T-helper 2 cell (primary cell): ENCODE measurements at regions not wholly inside any gene's neighbourhood (a gene's known extent, or its start where the extent isn't known, plus 50 kb on each side); places are given as distances from the start of the nearest gene placed in this dataset.
"Not testable (repeated sequence)": the region's sequence is repeated elsewhere in the genome, so short reads cannot be mapped to it uniquely, and the experiment has no call there.

ENCODE experiments used
- DNase-seq, 5 experiments: peaks; one replicate each; pipeline versions ENCODE4 v3.0.0 to v3.0.0-alpha.2; 2012 to 2022

- no peak for DNase-seq
Measured at GRCh38 chr3:6362406-6362805, 498.5 kb upstream of the GRM7 start.

DNA sequence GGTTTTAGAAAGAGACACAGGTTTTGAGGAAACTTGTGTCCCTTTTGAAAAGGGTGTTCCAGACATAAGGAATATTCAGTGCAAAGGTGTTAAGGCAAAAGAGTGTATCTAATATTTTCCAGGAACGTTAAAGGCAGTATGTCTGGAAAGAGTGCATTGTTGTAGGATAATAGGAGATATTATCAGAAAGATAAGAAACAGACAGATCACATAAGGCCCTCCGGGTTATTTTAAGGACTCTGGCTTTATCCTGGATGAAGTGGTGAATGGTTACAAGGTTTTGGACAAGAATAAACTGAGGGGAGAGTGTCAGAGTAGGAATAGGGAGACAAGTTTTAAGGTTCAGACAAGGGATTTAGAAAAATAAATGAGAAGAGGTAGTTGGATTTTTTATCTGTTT lies 493.7 kb upstream of the GRM7 start:
- DNase-seq: no peak

DNA sequence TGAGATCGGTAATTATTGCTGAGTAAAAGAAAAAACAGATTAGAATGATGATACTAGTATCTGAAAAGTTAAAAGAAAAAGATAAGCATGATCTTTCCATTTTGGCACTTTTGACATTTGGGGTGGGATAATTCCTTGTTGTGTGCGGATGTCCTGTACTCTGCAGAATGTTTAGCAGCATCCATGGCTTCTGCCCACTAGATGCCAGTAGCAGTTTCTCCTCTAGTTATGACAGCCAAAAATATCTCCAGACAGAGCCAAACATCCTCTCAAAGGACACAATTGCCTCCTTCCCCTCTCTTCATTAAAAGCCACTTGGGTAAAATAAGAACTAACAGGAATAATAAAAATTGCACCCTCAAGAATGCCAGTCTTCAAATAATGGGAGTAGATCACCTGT lies 468.8 kb upstream of the GRM7 start:
- no peak for DNase-seq

- no peak for DNase-seq
Measured at GRCh38 chr3:6394944-6395343, 466.0 kb upstream of the GRM7 start.

DNA sequence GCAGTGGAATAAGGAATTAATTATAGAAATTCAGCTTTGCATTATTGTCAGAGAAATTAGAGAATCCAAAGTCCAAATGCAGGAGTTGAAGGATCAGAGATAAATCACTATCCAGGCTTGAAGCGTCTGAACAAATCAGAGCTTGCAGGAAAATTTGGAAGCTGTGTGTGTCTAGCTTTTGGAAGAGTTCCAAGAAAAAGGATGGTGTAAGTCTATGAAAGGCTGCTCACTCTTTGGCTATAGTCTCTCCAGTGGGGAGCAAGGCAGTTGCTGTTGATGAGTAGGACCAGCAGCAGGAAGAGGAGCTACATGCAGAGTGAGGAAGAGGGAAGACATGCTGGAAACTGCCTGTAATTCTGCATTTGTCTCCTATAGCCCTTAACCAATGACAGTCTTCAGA lies 464.3 kb upstream of the GRM7 start:
- no peak for DNase-seq

GRCh38 chr3:6402666-6403065 lies 458.2 kb upstream of the GRM7 start:
- DNase-seq: not testable (repeated sequence)

DNA sequence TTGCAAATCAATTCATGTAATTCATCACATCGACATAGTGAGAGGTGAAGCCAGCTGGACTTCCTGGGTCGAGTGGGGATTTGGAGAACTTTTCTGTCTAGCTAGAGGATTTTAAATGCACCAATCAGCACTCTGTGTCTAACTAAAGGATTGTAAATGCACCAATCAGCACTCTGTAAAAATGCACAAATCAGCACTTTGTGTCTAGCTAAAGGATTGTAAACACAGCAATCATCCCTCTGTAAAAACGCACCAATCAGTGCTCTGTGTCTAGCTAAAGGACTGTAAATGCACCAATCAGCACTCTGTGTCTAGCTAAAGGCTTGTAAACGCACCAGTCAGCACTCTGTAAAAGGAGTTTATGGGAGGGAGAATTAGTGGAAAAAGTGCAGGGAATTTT lies 454.0 kb upstream of the GRM7 start:
- not testable (repeated sequence) for DNase-seq

DNA sequence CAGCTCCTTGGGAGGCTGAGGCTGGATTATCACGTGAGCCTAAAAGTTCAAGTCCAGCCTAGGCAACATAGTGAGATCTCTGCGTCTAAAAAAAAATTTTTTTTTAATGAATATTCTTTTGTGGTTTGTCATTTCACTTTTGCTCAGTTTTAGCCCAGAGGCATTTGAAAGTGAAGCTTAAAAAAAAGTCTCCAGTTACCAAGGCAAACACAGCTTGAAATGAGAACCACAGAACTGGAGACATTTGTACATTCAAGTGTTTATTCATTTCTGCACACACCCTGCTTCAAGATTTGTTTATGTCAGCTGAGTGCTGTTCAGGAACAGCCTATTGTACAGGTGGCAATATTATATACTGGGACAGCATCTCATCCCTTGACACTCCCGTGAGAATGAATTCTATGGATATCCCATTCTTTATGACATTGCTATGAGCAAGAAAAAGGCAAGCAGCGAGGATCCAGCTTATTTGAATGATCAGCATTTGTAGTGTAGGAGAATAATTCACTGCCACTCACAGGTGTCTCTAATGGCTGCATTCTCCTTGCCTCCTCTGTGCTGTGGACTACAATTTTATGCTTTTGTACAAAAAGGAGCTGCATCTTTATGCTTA lies 444.8 kb upstream of the GRM7 start:
- no peak for DNase-seq

DNA sequence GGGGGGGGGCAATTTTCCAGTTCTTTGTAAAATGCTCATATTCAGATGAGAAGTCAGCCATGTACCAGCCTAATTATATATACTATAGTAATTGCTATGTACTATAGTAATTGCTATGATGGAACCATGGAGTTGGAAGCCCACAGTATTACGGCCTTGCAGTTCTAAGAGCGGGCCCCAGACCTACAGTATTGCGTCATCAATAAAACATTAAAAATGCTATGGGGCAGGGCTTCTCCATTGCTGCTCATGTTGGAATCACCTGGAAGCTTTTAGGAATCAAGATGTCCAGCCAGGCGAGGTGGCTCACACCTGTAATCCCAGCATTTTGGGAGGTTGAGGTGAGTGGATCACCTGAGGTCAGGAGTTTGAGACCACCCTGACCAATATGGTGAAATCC lies 443.7 kb upstream of the GRM7 start:
- DNase-seq: no peak

DNA sequence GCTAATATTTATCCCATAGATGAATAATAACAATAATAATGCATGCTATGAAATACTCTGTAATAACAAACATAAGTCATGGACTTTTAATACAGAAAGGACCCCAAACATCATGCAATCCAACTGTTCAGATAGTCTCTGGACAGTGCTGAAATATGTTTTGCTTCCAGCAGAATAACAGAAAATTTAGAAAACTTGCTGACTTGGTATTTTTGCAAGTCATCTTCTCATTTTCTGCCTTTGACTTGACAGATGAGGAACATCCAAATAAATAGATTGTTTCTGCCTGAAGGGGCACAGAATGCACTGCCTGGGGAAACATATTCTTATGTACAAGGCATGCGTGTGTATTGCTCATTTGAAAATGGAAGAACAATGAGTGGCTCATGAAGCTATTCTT lies 442.4 kb upstream of the GRM7 start:
- no peak for DNase-seq

GRCh38 chr3:6421666-6422445 lies 439.1 kb upstream of the GRM7 start:
- no peak for DNase-seq

DNA sequence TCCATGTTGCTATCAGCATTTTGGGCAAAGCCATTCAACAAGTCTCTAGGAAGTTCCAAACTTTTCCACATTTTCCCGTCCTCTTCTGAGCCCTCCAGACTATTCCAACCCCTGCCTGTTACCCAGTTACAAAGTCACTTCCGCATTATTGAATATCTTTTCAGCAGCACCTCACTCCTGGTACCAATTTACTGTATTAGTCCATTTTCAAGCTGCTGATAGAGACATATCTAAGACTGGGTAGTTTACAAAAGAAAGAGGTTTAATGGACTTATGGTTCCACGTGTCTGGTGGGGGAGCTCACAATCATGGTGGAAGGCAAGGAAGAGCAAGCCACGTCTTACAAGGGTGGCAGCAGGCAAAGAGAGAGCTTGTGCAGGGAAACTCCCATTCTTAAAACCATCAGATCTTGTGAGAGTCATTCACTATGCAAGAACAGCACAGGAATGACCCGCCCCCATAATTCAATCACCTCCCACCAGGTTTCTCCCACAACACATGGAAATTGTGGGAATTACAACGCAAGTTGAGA lies 435.6 kb upstream of the GRM7 start:
- no peak for DNase-seq

DNA sequence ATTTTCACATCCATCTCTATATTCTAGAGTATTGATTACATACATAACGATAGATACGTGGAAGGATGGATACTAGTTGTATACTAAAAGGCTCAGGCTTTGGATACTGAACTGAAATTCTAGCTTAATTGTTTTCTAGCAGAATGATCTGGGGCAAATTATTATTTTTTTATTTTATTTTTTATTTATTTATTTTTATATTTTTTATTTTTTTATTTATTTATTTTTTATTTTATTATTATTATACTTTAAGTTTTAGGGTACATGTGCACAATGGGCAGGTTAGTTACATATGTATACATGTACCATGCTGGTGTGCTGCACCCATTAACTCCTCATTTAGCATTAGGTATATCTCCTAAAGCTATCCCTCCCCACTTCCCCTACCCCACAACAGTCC lies 432.6 kb upstream of the GRM7 start:
- not testable (repeated sequence) for DNase-seq

DNA sequence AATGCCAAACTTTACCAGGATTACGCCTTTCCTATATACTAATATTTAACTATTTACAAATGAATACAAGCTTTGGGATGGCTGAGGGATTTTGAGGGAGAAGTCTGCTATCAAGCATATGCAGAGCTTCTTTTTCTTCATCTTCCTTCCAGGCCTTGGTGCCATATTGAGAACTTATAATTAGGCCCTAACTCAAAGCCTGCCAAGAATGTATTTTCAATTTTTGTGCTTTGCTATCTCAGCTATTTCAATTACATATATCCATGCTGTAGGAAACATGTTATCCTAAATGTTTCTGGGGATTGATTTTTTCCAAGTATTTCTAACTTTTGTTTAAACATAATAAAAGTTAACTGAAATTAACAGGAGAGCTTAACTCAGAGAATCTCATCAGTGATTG lies 425.0 kb upstream of the GRM7 start:
- no peak for DNase-seq

DNA sequence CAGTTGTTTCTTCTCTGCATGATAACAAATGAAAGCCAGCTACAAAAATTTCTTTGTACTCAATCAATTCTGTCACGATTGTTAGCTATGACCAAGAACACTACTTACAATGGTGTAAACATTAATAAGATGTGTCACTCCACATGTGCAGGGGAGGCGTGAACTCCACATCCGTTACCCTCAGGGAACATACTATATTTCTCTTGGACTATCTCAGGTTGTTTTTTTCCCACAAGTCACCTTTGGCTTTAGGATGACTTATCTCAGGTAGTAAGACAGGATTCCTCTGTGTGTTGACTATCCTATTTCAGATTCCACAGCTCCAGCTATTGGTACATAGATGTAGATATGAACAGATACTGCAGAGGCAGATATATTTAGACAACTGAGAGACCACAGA lies 423.3 kb upstream of the GRM7 start:
- no peak for DNase-seq

DNA sequence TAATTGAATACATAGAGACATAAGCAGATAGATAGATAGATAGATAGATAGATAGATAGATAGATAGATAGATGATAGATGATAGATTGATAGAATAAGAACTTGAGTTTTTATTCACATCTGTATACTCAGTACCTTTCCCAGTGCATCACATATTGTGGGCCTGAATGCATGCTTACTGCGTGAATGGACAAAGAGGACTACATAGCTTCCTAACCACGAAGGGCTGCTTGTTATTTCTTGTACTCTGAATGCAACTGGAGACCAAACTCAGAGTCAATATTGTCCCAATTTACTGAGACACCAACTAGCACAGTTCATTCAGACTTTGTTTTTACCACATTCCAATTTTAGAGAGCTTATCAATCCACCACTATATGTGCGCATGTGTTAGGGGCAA lies 422.9 kb upstream of the GRM7 start:
- no peak for DNase-seq

DNA sequence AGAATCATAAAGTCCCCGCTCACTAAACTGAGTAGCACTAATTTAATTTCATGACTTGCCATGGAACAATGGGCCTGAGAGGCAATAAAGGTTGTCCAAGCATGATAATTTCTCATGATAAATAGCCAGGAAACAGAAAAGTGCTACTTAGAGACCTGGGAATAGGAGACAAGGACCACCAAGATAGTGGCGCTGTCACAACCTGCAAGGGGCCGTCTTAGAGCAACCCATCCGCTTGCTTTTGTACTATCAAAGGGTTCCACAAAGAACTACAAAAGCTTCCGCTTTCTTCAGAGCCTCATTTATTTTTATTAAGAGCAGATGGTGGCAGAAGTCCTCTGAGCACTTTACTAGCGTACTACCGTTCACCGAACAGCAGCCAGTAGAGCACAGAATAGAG lies 421.7 kb upstream of the GRM7 start:
- no peak for DNase-seq

GRCh38 chr3:6439824-6440223 lies 421.1 kb upstream of the GRM7 start:
- DNase-seq: no peak

- DNase-seq: no peak
Measured at GRCh38 chr3:6444888-6445658, 415.8 kb upstream of the GRM7 start.

DNA sequence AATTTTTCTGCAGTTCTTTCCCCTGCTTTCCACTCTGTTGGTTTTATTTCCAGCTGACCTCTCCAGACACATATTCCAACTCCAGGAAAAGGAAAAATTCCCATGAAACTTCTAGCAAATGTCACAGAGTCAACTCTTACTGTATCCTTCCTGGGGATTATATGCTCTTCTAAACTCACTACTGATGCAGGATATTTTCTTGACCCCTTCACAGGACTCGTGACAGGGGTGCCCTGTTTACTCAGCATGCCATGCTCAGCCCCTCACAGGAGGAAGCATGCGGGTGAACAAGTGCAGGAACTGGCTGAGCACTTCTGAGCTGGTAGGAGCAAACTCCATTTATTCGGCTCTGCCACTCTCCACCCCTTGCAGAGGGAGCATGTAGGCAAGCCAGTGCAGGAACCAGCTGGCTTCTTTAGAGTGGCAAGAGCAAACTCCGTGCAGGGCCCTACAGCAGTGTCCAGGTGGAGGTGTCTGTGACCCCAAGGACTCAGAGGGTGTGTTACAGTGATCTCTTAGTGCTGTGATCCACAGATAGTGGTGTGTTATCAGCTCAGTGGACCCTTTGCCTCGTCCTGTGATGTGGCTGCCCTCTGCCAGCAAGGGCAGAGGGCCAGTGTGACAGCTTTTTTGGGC lies 413.6 kb upstream of the GRM7 start:
- DNase-seq: no peak

DNA sequence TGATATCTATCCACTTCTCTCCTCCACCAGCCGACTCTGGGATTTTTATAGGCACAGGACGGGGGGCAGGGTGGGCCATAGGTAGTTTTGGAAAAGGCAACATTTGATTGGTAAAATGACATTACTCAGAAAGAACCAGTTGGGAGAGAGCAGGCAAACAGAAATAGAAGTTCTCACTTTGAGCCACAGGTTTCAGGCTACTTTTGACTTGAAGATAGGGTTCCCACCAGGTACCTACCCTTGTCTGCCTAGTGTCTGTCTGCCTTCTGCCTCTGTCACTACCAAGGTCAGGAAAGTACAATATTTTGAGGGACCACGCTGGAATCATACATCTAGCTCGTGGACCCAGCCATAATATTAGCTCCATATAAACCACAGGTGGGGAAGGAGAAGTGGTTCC lies 412.9 kb upstream of the GRM7 start:
- no peak for DNase-seq

GRCh38 chr3:6449099-6449498 lies 411.8 kb upstream of the GRM7 start:
- no peak for DNase-seq

DNA sequence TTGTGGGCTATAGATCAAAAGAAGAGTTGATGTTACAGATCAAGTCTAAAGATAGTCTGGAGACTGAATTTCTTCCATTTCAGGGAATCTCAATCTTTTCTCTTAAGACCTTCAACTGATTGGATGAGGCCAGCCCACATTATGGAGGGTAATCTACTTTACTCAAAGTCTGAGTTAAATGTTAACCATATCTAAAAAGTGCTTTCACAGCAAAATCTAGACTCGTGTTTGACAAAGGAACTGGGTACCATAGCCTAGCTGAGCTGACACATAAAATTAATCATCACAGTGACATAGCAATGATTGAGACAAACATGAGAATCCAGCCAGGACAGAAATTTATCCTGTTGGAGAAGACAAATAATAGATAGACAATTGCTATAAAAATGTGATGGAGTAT lies 407.9 kb upstream of the GRM7 start:
- no peak for DNase-seq
